Cerebellar cortex (tissue), 1 donor: ENCODE measurements at regions not wholly inside any gene's neighbourhood (a gene's known extent, or its start where the extent isn't known, plus 50 kb on each side); places are given as distances from the start of the nearest gene placed in this dataset.
"Not testable (repeated sequence)": the region's sequence is repeated elsewhere in the genome, so short reads cannot be mapped to it uniquely, and the experiment has no call there.

Source experiments
- DNase-seq: peaks from one replicate; pipeline ENCODE4 v3.0.0-alpha.2; 2015; ENCODE audit warnings: low spot score

- no peak for DNase-seq
These were observed 95.7 kb upstream of the ZNF648 start for GRCh38 chr1:182157187-182157586.

DNA sequence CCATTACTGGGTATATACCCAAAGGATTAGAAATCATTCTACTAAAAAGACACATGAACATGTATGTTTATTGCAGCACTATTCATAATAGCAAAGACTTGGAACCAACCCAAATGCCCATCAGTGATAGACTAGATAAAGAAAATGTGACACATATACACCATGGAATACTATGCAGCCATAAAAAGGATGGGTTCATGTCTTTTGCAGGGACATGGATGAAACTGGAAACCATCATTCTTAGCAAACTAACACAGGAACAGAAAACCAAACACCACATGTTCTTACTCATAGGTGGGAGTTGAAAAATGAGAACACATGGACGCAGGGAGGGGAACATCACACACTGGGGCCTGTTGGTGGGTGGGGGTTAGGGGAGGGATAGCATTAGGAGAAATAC lies 92.9 kb upstream of the ZNF648 start:
- DNase-seq: not testable (repeated sequence)

DNA sequence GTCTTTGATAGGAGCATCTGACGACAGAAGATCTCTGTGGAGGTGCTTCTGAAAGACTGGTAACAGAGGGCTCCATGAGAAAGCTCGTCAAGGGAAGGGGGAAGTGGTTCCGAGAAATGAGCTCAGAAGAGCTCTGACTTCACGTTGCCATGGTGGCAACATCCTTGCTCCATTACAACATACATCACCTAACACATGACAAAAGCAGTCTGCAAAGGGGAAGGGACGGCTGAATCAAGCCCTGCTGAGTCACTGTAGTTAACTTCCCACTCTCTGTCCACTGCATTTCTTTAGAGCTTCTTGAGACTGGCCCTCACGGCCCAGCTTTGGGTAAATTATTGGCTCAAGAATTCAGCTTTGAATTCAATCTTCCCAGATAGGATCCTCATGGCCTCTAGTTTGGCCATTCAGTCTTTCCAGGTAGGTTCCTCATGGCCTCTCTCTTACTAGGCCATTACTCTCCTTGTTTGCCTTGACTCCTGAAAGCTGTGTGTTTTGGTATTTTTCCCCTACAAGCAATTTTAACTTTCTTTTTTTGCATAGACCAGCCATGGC lies 88.0 kb upstream of the ZNF648 start:
- DNase-seq: no peak

GRCh38 chr1:182147951-182148350 lies 86.4 kb upstream of the ZNF648 start:
- DNase-seq: no peak

DNA sequence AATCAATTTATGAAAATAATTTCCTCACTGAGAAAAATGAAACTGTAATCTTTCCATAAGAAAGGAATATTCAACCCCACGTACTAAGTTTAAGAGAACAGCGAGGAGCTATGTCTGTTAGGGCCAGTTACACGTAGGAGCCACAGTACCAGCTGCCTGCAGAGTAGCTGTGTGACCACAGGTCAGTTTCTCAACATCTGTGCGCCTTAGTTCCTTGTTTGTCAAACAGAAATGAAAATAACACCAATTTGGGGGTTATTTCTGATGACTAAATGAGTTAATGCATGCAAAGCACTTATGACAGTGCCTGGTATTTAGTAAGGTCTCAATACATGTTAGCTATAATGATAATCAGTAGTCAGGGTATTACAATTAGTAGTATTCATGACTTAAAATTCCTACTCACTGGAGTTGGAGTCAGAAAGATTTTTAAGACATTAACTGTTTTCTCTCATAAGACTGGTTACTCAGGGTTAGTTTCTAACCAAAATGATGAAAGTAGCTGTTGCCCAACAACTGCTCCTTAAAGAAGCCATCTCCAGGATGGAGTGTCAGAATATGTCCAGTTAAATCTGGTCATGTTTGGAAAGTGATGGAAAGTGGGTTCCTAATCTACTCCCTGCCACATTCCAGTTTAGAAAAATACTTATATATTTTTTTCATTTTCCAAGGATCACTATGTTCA lies 85.8 kb upstream of the ZNF648 start:
- DNase-seq: no peak

GRCh38 chr1:182146286-182146685 lies 84.8 kb upstream of the ZNF648 start:
- DNase-seq: no peak

GRCh38 chr1:182145441-182145840 lies 83.9 kb upstream of the ZNF648 start:
- no peak for DNase-seq

GRCh38 chr1:182144646-182145030 lies 83.1 kb upstream of the ZNF648 start:
- DNase-seq: no peak

DNA sequence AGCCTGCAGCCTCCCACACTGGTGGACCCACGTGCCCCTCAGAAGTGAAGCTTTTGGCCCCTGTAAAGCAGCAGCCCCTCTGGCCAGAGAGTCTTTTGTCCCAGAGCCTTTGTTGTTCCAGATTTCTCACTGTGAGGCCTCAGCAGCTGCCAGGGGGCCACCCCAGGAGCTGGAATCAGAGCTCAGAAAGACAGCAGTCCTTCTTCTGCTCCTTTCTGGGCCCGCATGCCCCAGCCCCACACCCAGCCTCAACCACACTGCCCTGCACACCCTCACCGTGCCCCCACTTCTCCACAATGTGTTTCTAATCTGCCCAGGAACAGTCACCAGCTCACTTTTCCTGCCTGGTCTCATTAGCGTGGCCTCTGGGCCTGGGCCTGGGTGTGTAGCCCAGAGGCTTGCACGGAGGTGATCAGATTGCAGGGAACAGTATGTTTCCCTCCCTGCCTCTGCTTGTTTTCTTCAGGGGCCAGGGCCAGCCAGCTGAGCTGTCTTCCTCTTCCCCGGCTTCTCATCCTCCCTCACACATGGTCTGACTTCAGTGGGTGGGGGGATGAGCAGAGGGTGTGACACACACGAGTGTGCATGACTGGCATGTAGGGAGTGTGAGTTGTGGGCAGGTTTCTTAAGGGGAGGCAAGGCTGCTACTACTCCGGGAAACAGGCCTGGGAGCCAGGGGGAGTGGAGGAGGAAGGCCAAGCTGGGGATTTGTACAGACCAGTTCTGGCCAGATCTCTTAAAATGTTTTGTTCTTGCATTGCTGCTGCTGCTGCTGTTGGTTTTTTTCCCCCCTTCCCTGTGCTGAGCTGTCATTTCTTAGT lies 82.5 kb upstream of the ZNF648 start:
- no peak for DNase-seq

- DNase-seq: peak; percentile 90
These were observed 81.7 kb upstream of the ZNF648 start for GRCh38 chr1:182143154-182143657.

- DNase-seq: no peak
These were observed 81.1 kb upstream of the ZNF648 start for GRCh38 chr1:182142621-182143020.

DNA sequence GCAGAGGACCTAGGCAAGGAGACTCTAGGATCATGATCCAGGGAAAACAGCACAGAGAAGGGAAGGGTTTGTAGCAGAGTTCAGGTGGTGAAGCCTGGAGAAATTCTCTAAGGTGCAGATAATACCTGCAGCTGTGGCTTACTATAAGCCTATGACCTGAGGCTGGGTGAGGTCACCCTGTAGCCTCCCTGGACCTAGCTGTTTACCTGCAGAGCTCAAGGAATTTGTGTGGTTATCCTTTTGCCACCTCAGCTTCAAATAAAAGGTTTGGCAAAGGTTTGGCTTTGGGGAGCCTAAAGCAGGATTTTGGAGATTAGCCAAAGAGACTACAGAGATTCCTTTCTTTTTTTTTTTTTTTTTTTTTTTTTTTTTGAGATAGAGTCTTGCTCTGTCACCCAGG lies 79.5 kb upstream of the ZNF648 start:
- DNase-seq: no peak

GRCh38 chr1:182139496-182139895 lies 78.0 kb upstream of the ZNF648 start:
- no peak for DNase-seq

- DNase-seq: no peak
These were observed 76.0 kb upstream of the ZNF648 start for GRCh38 chr1:182137546-182137945.

- DNase-seq: no peak
These were observed 74.4 kb upstream of the ZNF648 start for GRCh38 chr1:182135946-182136345.

DNA sequence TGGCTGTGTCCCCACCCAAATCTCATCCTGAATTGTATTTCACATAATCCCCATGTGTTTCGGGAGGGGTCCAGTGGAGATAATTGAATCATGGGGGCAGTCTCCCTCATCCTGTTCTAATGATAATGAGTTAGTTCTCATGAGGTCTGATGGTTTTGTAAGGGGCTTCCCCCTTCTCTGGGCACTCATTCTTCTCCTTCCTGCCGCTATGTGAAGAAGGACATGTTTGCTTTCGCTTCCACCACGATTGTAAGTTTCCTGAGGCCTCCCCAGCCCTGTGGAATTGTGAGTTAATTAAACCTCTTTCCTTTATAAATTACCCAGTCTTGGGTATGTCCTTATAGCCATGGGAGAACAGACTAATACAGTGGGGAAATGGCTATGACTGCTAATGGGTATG lies 72.7 kb upstream of the ZNF648 start:
- no peak for DNase-seq

GRCh38 chr1:182133181-182133580 lies 71.7 kb upstream of the ZNF648 start:
- DNase-seq: no peak

- DNase-seq: no peak
These were observed 67.9 kb upstream of the ZNF648 start for GRCh38 chr1:182129398-182129797.

GRCh38 chr1:182128502-182128901 lies 67.0 kb upstream of the ZNF648 start:
- no peak for DNase-seq

DNA sequence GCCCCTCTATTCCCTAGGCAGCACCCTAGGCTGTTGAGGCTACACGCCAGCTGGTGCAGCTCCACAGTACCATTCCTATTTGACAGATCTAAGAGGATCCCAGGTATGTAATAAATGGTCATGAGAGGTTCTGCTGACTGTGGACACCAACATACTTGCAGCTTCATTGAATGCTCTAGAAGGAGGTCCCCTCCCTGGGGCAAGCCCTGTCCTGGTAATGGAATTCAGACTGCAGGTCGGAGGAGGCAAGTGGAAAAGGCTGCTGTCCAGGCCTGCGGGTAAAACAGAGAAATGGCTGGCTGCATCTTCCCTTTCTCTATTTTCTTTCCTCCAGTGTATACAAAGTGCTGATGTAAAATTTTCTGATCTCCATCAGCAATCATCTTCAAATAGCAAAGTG lies 66.1 kb upstream of the ZNF648 start:
- no peak for DNase-seq

- no peak for DNase-seq
These were observed 64.8 kb upstream of the ZNF648 start for GRCh38 chr1:182126272-182126800.

- DNase-seq: no peak
These were observed 61.4 kb upstream of the ZNF648 start for GRCh38 chr1:182122913-182123260.
